Endothelial cell of umbilical vein (primary cell): ENCODE measurements at regions not wholly inside any gene's neighbourhood (a gene's known extent, or its start where the extent isn't known, plus 50 kb on each side); places are given as distances from the start of the nearest gene placed in this dataset.

Source experiments
- BruUV-seq: library from RNA; stranded (reverse); fragments of 400-500 nt; replicated peaks from 2 replicates; lab custom pipeline; 2021; lab: Mats Ljungman, UMichigan
- CTCF ChIA-PET: fragments of 300-600, 350-600 bp; sonication (Branson Sonifier 250); formaldehyde crosslinking; loops from one replicate; lab custom pipeline; 2021; ENCODE audit warnings: antibody characterized with exemption, inconsistent platforms; lab: Charles Lee
- POLR2A ChIA-PET: fragments of 300-600, 350-600 bp; sonication (Branson Sonifier 250); formaldehyde crosslinking; loops from one replicate; lab custom pipeline; 2021; ENCODE audit warnings: antibody characterized with exemption, inconsistent platforms; lab: Charles Lee
- DNase-seq: peaks from one replicate; pipeline ENCODE4 v3.0.0-alpha.2; 2011; ENCODE audit warnings: low read depth, low spot score
- FAIRE-seq: peaks from 2 replicates; lab custom pipeline; 2011; peaks lifted over from hg19 to GRCh38; lab: Jason Lieb, UNC
- H2AFZ ChIP-seq: 2 replicates; pipeline ENCODE4 v1.6.0; 2012; ENCODE audit warnings: low read depth, low read length, control low read depth, inconsistent platforms
- H3K27ac ChIP-seq: 2 replicates; pipeline ENCODE4 v1.5.1; 2011; ENCODE audit warnings: low read depth, mild to moderate bottlenecking, control low read depth, low read length, moderate library complexity; ENCODE audit not compliant: insufficient read depth
- H3K27me3 ChIP-seq, 2 experiments: 2 replicates each; pipeline versions ENCODE4 v1.6.0 to v1.6.1; 2011; ENCODE audit warnings: low read length in 2 of 2, mixed read lengths in 1 of 2; ENCODE audit not compliant: control insufficient read depth in 2 of 2, insufficient read depth in 2 of 2
- H3K36me3 ChIP-seq, 2 experiments: 2 replicates in 1 of 2; 3 replicates in 1 of 2; pipeline ENCODE4 v1.5.1; 2011; ENCODE audit warnings: low read length in 2 of 2, mild to moderate bottlenecking in 1 of 2, moderate library complexity in 1 of 2; ENCODE audit not compliant: control insufficient read depth in 2 of 2, insufficient read depth in 2 of 2; ENCODE audit errors: extremely low read depth in 1 of 2
- H3K4me1 ChIP-seq: 3 replicates; pipeline ENCODE4 v1.5.1; 2011; ENCODE audit warnings: mild to moderate bottlenecking, low read length; ENCODE audit not compliant: control insufficient read depth, insufficient read depth; ENCODE audit errors: extremely low read depth
- H3K4me2 ChIP-seq: 2 replicates; pipeline ENCODE4 v1.6.1; 2011; ENCODE audit warnings: low read length, control low read depth, mixed read lengths; ENCODE audit not compliant: insufficient read depth
- H3K4me3 ChIP-seq, 3 experiments: fragments of 200-600 bp in 1 of 3; sonication (generic), shearing (Covaris generic) in 1 of 3; replicated peaks in 1 of 3; 2 replicates each; pipeline ENCODE4 v1.5.1; 2011 to 2016; ENCODE audit warnings: control low read depth in 3 of 3, low read length in 3 of 3, mild to moderate bottlenecking in 2 of 3, inconsistent platforms in 1 of 3, low read depth in 1 of 3, moderate library complexity in 1 of 3; ENCODE audit not compliant: insufficient read depth in 1 of 3
- H3K79me2 ChIP-seq: 2 replicates; pipeline ENCODE4 v1.6.0; 2012; ENCODE audit warnings: low read length, inconsistent platforms; ENCODE audit not compliant: control insufficient read depth, insufficient read depth
- H3K9ac ChIP-seq: replicated peaks from 2 replicates; pipeline ENCODE3; 2011; ENCODE audit warnings: low read length, control low read depth; ENCODE audit not compliant: insufficient read depth; ENCODE audit errors: extremely low read depth
- H3K9me1 ChIP-seq: replicated peaks from 3 replicates; pipeline ENCODE4 v1.6.0; 2011; ENCODE audit warnings: mild to moderate bottlenecking, low read length; ENCODE audit not compliant: control insufficient read depth, insufficient read depth; ENCODE audit errors: extremely low read depth
- H3K9me3 ChIP-seq: replicated peaks from 2 replicates; pipeline ENCODE4 v1.5.1; 2012; ENCODE audit warnings: low read length, inconsistent platforms; ENCODE audit not compliant: control insufficient read depth, insufficient read depth
- H4K20me1 ChIP-seq: replicated peaks from 2 replicates; pipeline ENCODE3; 2011; ENCODE audit warnings: mild to moderate bottlenecking, low read length; ENCODE audit not compliant: control insufficient read depth, insufficient read depth; ENCODE audit errors: extremely low read depth
- EZH2 ChIP-seq: IDR thresholded peaks from 2 replicates; pipeline ENCODE4 v1.6.1; 2012; ENCODE audit warnings: borderline replicate concordance, low read depth, mild to moderate bottlenecking, moderate library complexity, low read length, inconsistent platforms; ENCODE audit not compliant: severe bottlenecking
- FOS ChIP-seq: IDR thresholded peaks from 2 replicates; pipeline ENCODE4 v1.6.1; 2011; ENCODE audit warnings: mild to moderate bottlenecking, low read length, moderate library complexity, borderline replicate concordance; ENCODE audit not compliant: insufficient read depth
- GATA2 ChIP-seq: IDR thresholded peaks from 2 replicates; pipeline ENCODE4 v1.7.0; 2011; ENCODE audit warnings: low read depth, mild to moderate bottlenecking, moderate library complexity, mixed read lengths, low read length; ENCODE audit not compliant: insufficient read length, insufficient read depth
- JUN ChIP-seq: IDR thresholded peaks from 2 replicates; pipeline ENCODE4 v1.6.1; 2011; ENCODE audit warnings: borderline replicate concordance, low read depth; ENCODE audit not compliant: insufficient read length, insufficient read depth
- MYC ChIP-seq: IDR thresholded peaks from one replicate; pipeline ENCODE4 v1.6.1; 2011; ENCODE audit warnings: mild to moderate bottlenecking, low read depth, low read length
- POLR2A ChIP-seq: IDR thresholded peaks from 2 replicates; pipeline ENCODE4 v1.6.1; 2012; ENCODE audit warnings: low read depth, mild to moderate bottlenecking, control low read depth, low read length
- POLR2AphosphoS5 ChIP-seq: IDR thresholded peaks from 2 replicates; pipeline ENCODE4 v1.6.1; 2012; ENCODE audit warnings: low read depth, mild to moderate bottlenecking, control low read depth, low read length, moderate library complexity; ENCODE audit not compliant: insufficient read depth
- dilution Hi-C: fragments of 300-500 bp; cut with MboI; formaldehyde crosslinking; loops from one replicate; pipeline ENCODE4 v1.15.0; 2019; ENCODE audit warnings: low sequenced_read_pairs; ENCODE audit not compliant: extremely low pct_ligation_motif_present
- intact Hi-C: fragments of 100-400 bp; cut with micrococcal nuclease; formaldehyde crosslinking; loops from one replicate; pipeline ENCODE4 v1.10.0; 2022
- TF ChIP-seq, protein P1 (sequence below), 2 donors: IDR thresholded peaks; 1 replicate in 1 of 2; 2 replicates in 1 of 2; pipeline ENCODE4 v1.5.1; 2011; ENCODE audit warnings: low read length in 2 of 2, mild to moderate bottlenecking in 2 of 2, moderate library complexity in 2 of 2, control low read depth in 1 of 2, inconsistent platforms in 1 of 2, low read depth in 1 of 2; ENCODE audit not compliant: insufficient read depth in 1 of 2; ENCODE audit errors: extremely low read depth in 1 of 2
- TF ChIP-seq, protein P2 (sequence below): IDR thresholded peaks from 2 replicates; pipeline ENCODE4 v1.6.1; 2011; ENCODE audit not compliant: insufficient read depth, insufficient read length

DNA sequence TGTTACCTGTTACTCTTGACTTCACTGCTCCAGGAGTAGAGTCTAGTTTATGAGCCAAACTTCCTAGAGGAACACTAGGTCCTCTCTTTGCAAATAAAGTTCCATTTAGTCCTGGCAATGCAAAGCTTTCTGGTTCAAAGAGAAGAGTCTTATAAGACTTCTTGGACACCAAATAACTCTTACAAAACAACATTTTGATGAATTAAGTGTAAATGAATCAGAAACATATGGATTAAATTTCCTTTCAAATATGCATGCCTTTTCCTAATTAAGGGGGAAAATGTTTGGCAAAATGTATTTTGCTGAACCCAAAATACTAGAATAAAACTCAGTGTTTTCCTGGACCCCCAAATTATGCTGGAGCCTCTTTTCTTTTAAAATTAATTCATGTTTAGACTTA is 388.0 kb downstream of the FGF10 start:
- Histone ChIP-seq H3K36me3 (no peaks in the 10 kb centered on the region), H3K9ac (no peak overlapping the region), H3K9me3 (no peaks in the 10 kb centered on the region), H3K79me2 (no peaks in the 10 kb centered on the region), H3K4me1 (no peaks in the 10 kb centered on the region), H2AFZ (no peak overlapping the region), H3K9me1 (no peaks in the 10 kb centered on the region), H3K4me3 (no peak overlapping the region), H3K4me2 (no peak overlapping the region), H3K27ac (no peak overlapping the region), H4K20me1 (no peaks in the 10 kb centered on the region), H3K27me3 (no peaks in the 10 kb centered on the region)
- POLR2A ChIA-PET, result no interaction called here
- no peak for FAIRE-seq
- intact Hi-C loops, result no loop called here
- CTCF ChIA-PET, result no interaction called here
- no peak for DNase-seq
- no TSS peak for BruUV-seq
- dilution Hi-C loops, result no loop called here
- no peak for TF ChIP-seq EZH2
- TF ChIP-seq, protein P1, sequence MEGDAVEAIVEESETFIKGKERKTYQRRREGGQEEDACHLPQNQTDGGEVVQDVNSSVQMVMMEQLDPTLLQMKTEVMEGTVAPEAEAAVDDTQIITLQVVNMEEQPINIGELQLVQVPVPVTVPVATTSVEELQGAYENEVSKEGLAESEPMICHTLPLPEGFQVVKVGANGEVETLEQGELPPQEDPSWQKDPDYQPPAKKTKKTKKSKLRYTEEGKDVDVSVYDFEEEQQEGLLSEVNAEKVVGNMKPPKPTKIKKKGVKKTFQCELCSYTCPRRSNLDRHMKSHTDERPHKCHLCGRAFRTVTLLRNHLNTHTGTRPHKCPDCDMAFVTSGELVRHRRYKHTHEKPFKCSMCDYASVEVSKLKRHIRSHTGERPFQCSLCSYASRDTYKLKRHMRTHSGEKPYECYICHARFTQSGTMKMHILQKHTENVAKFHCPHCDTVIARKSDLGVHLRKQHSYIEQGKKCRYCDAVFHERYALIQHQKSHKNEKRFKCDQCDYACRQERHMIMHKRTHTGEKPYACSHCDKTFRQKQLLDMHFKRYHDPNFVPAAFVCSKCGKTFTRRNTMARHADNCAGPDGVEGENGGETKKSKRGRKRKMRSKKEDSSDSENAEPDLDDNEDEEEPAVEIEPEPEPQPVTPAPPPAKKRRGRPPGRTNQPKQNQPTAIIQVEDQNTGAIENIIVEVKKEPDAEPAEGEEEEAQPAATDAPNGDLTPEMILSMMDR (IDR thresholded peaks at IDR 0.05; ENCODE audit: extremely low read depth in 1 of 2, insufficient read depth in 1 of 2, low read depth in 1 of 2, low read length in 2 of 2), result no peak
- TF ChIP-seq, protein P2, sequence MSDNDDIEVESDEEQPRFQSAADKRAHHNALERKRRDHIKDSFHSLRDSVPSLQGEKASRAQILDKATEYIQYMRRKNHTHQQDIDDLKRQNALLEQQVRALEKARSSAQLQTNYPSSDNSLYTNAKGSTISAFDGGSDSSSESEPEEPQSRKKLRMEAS, result no peak
- TF ChIP-seq GATA2, result no peak
- no peak for TF ChIP-seq JUN
- no peak for TF ChIP-seq POLR2AphosphoS5
- no peak for TF ChIP-seq MYC
- no peak for TF ChIP-seq POLR2A
- TF ChIP-seq FOS, result no peak
